Loucy (cell line): ENCODE measurements at regions not wholly inside any gene's neighbourhood (a gene's known extent, or its start where the extent isn't known, plus 50 kb on each side); places are given as distances from the start of the nearest gene placed in this dataset.
A peak's percentile ranks its signal among the peaks of the same experiment; 100 is the strongest.

Experiments
- H2AFZ ChIP-seq: fragments of 200-600 bp; sonication (generic); 2 replicates; pipeline ENCODE4 v1.6.0; 2016; ENCODE audit warnings: antibody characterized with exemption, mild to moderate bottlenecking, low read length, moderate library complexity
- H3F3A ChIP-seq: fragments of 200-600 bp; 2 replicates; pipeline ENCODE4 v1.6.0; 2016; ENCODE audit warnings: antibody characterized with exemption, low read depth, mild to moderate bottlenecking
- H3K27me3 ChIP-seq: fragments of 200-600 bp; sonication (generic); 2 replicates; pipeline ENCODE4 v1.6.1; 2014; ENCODE audit warnings: low read length, mild to moderate bottlenecking; ENCODE audit not compliant: insufficient read depth, poor library complexity, severe bottlenecking
- H3K36me3 ChIP-seq: fragments of 200-600 bp; sonication (generic); 2 replicates; pipeline ENCODE4 v1.6.1; 2016; ENCODE audit warnings: low read length; ENCODE audit not compliant: insufficient read depth
- H3K4me1 ChIP-seq: fragments of 200-600 bp; sonication (generic); 2 replicates; pipeline ENCODE4 v1.5.1; 2014; ENCODE audit warnings: low read length, mild to moderate bottlenecking; ENCODE audit not compliant: insufficient read depth, poor library complexity, severe bottlenecking
- H3K4me2 ChIP-seq: fragments of 200-600 bp; sonication (generic); 2 replicates; pipeline ENCODE4 v1.6.0; 2014; ENCODE audit warnings: antibody characterized with exemption, low read length, low read depth, mild to moderate bottlenecking; ENCODE audit not compliant: poor library complexity, severe bottlenecking
- H3K4me3 ChIP-seq: fragments of 200-600 bp; sonication (generic); 2 replicates; pipeline ENCODE4 v1.5.1; 2014; ENCODE audit warnings: low read length, mild to moderate bottlenecking, mixed read lengths; ENCODE audit not compliant: poor library complexity, severe bottlenecking
- H3K79me2 ChIP-seq: fragments of 200-600 bp; sonication (generic); 2 replicates; pipeline ENCODE4 v1.6.1; 2014; ENCODE audit warnings: low read length; ENCODE audit not compliant: insufficient read depth
- H3K9ac ChIP-seq: fragments of 200-600 bp; sonication (generic); 2 replicates; pipeline ENCODE4 v1.6.0; 2014; ENCODE audit warnings: mild to moderate bottlenecking, low read depth, low read length, moderate library complexity; ENCODE audit not compliant: poor library complexity, severe bottlenecking
- H3K9me2 ChIP-seq: fragments of 200-600 bp; sonication (generic); replicated peaks from 2 replicates; pipeline ENCODE4 v1.6.1; 2016; ENCODE audit warnings: low read depth, low read length, mixed read lengths
- H3K9me3 ChIP-seq: fragments of 200-600 bp; sonication (generic); 2 replicates; pipeline ENCODE4 v1.6.1; 2014; ENCODE audit warnings: mild to moderate bottlenecking, antibody characterized with exemption, low read length, low read depth; ENCODE audit not compliant: insufficient read depth
- H4K20me1 ChIP-seq: fragments of 200-600 bp; sonication (generic); 2 replicates; pipeline ENCODE4 v1.6.0; 2014; ENCODE audit warnings: antibody characterized with exemption, low read length, mild to moderate bottlenecking; ENCODE audit not compliant: insufficient read depth, poor library complexity, severe bottlenecking
- EZH2phosphoT487 ChIP-seq: fragments of 200-600 bp; IDR thresholded peaks from 2 replicates; pipeline ENCODE4 v1.6.1; 2018; ENCODE audit warnings: antibody characterized with exemption, mild to moderate bottlenecking, moderate library complexity, borderline replicate concordance
- TF ChIP-seq, protein P1 (sequence below): fragments of 200-600 bp; sonication (generic); conservative IDR thresholded peaks from 2 replicates; pipeline ENCODE4 v1.5.1; 2014; ENCODE audit warnings: mild to moderate bottlenecking, antibody characterized with exemption, low read length

- no peaks in the 10 kb centered on the region for H3K27me3 ChIP-seq
- no peak overlapping the region for H3K9ac ChIP-seq
- H3K4me1 ChIP-seq: peaks cover 11% of the 10 kb centered on the region
- no peak overlapping the region for H2AFZ ChIP-seq
- no peaks in the 10 kb centered on the region for H4K20me1 ChIP-seq
- no peaks in the 10 kb centered on the region for H3K9me3 ChIP-seq
- no peak overlapping the region for H3K4me2 ChIP-seq
- H3K79me2 ChIP-seq: no peaks in the 10 kb centered on the region
- no peak overlapping the region for H3K4me3 ChIP-seq
- H3K36me3 ChIP-seq: no peaks in the 10 kb centered on the region
- H3F3A ChIP-seq: no peaks in the 10 kb centered on the region
- H3K9me2 ChIP-seq: no peaks in the 10 kb centered on the region
- TF ChIP-seq EZH2phosphoT487: no peak
- TF ChIP-seq, protein P1, sequence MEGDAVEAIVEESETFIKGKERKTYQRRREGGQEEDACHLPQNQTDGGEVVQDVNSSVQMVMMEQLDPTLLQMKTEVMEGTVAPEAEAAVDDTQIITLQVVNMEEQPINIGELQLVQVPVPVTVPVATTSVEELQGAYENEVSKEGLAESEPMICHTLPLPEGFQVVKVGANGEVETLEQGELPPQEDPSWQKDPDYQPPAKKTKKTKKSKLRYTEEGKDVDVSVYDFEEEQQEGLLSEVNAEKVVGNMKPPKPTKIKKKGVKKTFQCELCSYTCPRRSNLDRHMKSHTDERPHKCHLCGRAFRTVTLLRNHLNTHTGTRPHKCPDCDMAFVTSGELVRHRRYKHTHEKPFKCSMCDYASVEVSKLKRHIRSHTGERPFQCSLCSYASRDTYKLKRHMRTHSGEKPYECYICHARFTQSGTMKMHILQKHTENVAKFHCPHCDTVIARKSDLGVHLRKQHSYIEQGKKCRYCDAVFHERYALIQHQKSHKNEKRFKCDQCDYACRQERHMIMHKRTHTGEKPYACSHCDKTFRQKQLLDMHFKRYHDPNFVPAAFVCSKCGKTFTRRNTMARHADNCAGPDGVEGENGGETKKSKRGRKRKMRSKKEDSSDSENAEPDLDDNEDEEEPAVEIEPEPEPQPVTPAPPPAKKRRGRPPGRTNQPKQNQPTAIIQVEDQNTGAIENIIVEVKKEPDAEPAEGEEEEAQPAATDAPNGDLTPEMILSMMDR: no peak
These were observed 445.7 kb upstream of the FANCL start for GRCh38 chr2:58686776-58687175.

DNA sequence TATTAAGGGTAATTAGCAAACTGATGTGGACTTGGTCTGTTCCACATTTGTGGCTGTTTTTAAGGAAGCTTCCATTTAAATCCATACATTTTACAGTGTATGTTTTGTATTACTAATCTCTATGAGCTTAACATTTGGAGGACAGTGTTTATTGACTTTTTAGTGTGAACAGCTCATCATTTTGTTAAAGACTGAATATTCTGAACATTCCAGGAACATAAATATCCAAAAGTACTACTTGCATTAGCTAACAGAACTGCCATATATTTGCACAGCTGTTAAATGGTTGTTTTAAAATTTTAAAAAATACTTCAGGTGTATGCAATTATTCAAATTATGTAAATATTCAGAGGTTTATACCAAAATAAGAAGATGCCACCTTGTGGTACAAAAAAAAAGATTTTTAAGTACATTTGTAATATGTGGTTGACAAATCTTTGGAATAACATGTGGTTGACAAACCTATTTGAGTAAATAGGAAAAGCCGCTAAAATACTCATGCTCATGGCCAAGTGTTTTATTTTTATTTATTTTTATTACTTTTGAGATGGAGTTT, 439.7 kb upstream of the FANCL start:
- Histone ChIP-seq H3K9ac (no peak overlapping the region), H2AFZ (no peak overlapping the region), H3K79me2 (no peaks in the 10 kb centered on the region), H3K9me2 (no peaks in the 10 kb centered on the region), H3K4me1 (peaks cover 4% of the 10 kb centered on the region), H3K9me3 (no peaks in the 10 kb centered on the region), H3F3A (no peaks in the 10 kb centered on the region), H3K4me2 (no peak overlapping the region), H3K36me3 (no peaks in the 10 kb centered on the region), H3K4me3 (no peak overlapping the region), H4K20me1 (no peaks in the 10 kb centered on the region), H3K27me3 (no peaks in the 10 kb centered on the region)
- TF ChIP-seq, protein P1: peak; percentile 53
- TF ChIP-seq EZH2phosphoT487: no peak

GRCh38 chr2:58677748-58678147, 436.6 kb upstream of the FANCL start:
- Histone ChIP-seq H3K36me3 (no peaks in the 10 kb centered on the region), H3K4me1 (peaks cover 4% of the 10 kb centered on the region), H3K9ac (no peak overlapping the region), H4K20me1 (no peaks in the 10 kb centered on the region), H3K79me2 (no peaks in the 10 kb centered on the region), H3K4me3 (no peak overlapping the region), H3K9me3 (no peaks in the 10 kb centered on the region), H3F3A (no peaks in the 10 kb centered on the region), H3K9me2 (no peaks in the 10 kb centered on the region), H3K27me3 (no peaks in the 10 kb centered on the region), H2AFZ (no peak overlapping the region), H3K4me2 (no peak overlapping the region)
- TF ChIP-seq EZH2phosphoT487: no peak
- TF ChIP-seq, protein P1: no peak
